GM12878 (cell line): ENCODE measurements at regions not wholly inside any gene's neighbourhood (a gene's known extent, or its start where the extent isn't known, plus 50 kb on each side); places are given as distances from the start of the nearest gene placed in this dataset.

ENCODE experiments used
- ATAC-seq: fragments of 200-7000 bp; cut with Tn5 transposase; 3 replicates; pipeline ENCODE4 v1.9.1; 2020; ENCODE audit warnings: mild to moderate bottlenecking, moderate library complexity
- BruUV-seq: library from RNA; stranded (reverse); fragments of 400-500 nt; replicated peaks from 2 replicates; lab custom pipeline; 2021; lab: Mats Ljungman, UMichigan
- CTCF ChIA-PET: fragments of 300-600 bp; sonication (Branson Sonifier 250); formaldehyde crosslinking; extraction: SDS; loops from one replicate; lab custom pipeline; 2021; ENCODE audit warnings: inconsistent platforms; lab: Yijun Ruan, JAX
- POLR2A ChIA-PET: fragments of 350-600 bp; formaldehyde crosslinking; extraction: SDS; loops from one replicate; lab custom pipeline; 2021; ENCODE audit warnings: inconsistent platforms; lab: Charles Lee
- RAD21 ChIA-PET: fragments of 300-600 bp; sonication (Branson Sonifier 250); formaldehyde crosslinking; loops from one replicate; lab custom pipeline; 2023; ENCODE audit warnings: antibody characterized with exemption; ENCODE audit not compliant: unreplicated experiment; lab: Charles Lee
- SMC1A ChIA-PET: fragments of 300-600 bp; sonication (Branson Sonifier 250); formaldehyde crosslinking; loops from one replicate; lab custom pipeline; 2023; ENCODE audit not compliant: unreplicated experiment, uncharacterized antibody; lab: Charles Lee
- DNase-seq: peaks from one replicate; pipeline ENCODE4 v3.0.0-alpha.2; 2011; ENCODE audit warnings: low read depth, low spot score
- FAIRE-seq: peaks from 3 replicates; lab custom pipeline; 2011; peaks lifted over from hg19 to GRCh38; lab: Jason Lieb, UNC
- H2AFZ ChIP-seq: 2 replicates; pipeline ENCODE4 v1.6.0; 2011; ENCODE audit warnings: low read depth, low read length, control low read depth; ENCODE audit not compliant: control insufficient read depth
- H3K27ac ChIP-seq: 2 replicates; pipeline ENCODE4 v1.5.1; 2011; ENCODE audit warnings: control low read depth; ENCODE audit not compliant: control insufficient read depth, insufficient read depth
- H3K27me3 ChIP-seq, 2 experiments: replicated peaks in 1 of 2; 2 replicates each; pipeline versions ENCODE4 v1.6.0 to v1.6.1; 2011; ENCODE audit warnings: low read length in 1 of 2; ENCODE audit not compliant: control insufficient read depth in 2 of 2, insufficient read depth in 2 of 2
- H3K36me3 ChIP-seq, 2 experiments: 2 replicates each; pipeline ENCODE4 v1.5.1; 2011; ENCODE audit warnings: low read length in 1 of 2; ENCODE audit not compliant: control insufficient read depth in 2 of 2, insufficient read depth in 2 of 2
- H3K4me1 ChIP-seq: 2 replicates; pipeline ENCODE4 v1.6.1; 2011; ENCODE audit warnings: mild to moderate bottlenecking, low read length, moderate library complexity, mixed read lengths; ENCODE audit not compliant: control insufficient read depth, insufficient read depth
- H3K4me2 ChIP-seq: 2 replicates; pipeline ENCODE4 v1.6.0; 2011; ENCODE audit warnings: control low read depth; ENCODE audit not compliant: control insufficient read depth, insufficient read depth
- H3K4me3 ChIP-seq: fragments of 200-600 bp; sonication (generic); 2 replicates; pipeline ENCODE4 v1.5.1; 2016
- H3K79me2 ChIP-seq: 2 replicates; pipeline ENCODE4 v1.6.0; 2011; ENCODE audit warnings: low read length; ENCODE audit not compliant: control insufficient read depth, insufficient read depth
- H3K9ac ChIP-seq: 2 replicates; pipeline ENCODE4 v1.8.0; 2011; ENCODE audit warnings: low read length, control low read depth, mixed read lengths; ENCODE audit not compliant: control insufficient read depth, insufficient read depth
- H3K9me3 ChIP-seq: replicated peaks from 3 replicates; pipeline ENCODE4 v1.5.1; 2011; ENCODE audit warnings: mild to moderate bottlenecking, low read length; ENCODE audit not compliant: control insufficient read depth, insufficient read depth
- H4K20me1 ChIP-seq: 2 replicates; pipeline ENCODE4 v1.6.0; 2011; ENCODE audit not compliant: control insufficient read depth, insufficient read depth
- ATF2 ChIP-seq: IDR thresholded peaks from 2 replicates; pipeline ENCODE4 v1.6.1; 2012; ENCODE audit warnings: low read length, inconsistent platforms
- ATF3 ChIP-seq: IDR thresholded peaks from 2 replicates; pipeline ENCODE4 v1.6.1; 2011; ENCODE audit warnings: low read depth, mild to moderate bottlenecking, low read length, moderate library complexity, borderline replicate concordance; ENCODE audit errors: extremely low read depth
- BCL11A ChIP-seq: IDR thresholded peaks from 2 replicates; pipeline ENCODE4 v1.6.1; 2011; ENCODE audit warnings: low read depth, low read length
- BRCA1 ChIP-seq: IDR thresholded peaks from 2 replicates; pipeline ENCODE4 v1.6.1; 2011; ENCODE audit warnings: low read depth, low read length, improper control_type of control experiment
- CBX5 ChIP-seq: sonication (generic); IDR thresholded peaks from 2 replicates; pipeline ENCODE4 v1.6.1; 2016; ENCODE audit warnings: low read depth, moderate library complexity, mild to moderate bottlenecking, inconsistent platforms
- CREB1 ChIP-seq: IDR thresholded peaks from 2 replicates; pipeline ENCODE4 v1.6.1; 2012; ENCODE audit warnings: low read depth, mild to moderate bottlenecking, inconsistent platforms
- HSF1 ChIP-seq: fragments of 150-350 bp; IDR thresholded peaks from 2 replicates; pipeline ENCODE4 v1.6.1; 2014; ENCODE audit warnings: mild to moderate bottlenecking, low read depth, low read length
- MYB ChIP-seq: fragments of 150-350 bp; IDR thresholded peaks from 2 replicates; pipeline ENCODE4 v1.6.1; 2014; ENCODE audit warnings: mild to moderate bottlenecking, low read depth, low read length, borderline replicate concordance
- PRDM15 ChIP-seq: fragments of 450-650 bp; formaldehyde crosslinking; IDR thresholded peaks from 2 replicates; pipeline ENCODE4 v1.4.0; 2020; ENCODE audit warnings: mild to moderate bottlenecking, moderate library complexity
- RUNX3 ChIP-seq: IDR thresholded peaks from 2 replicates; pipeline ENCODE4 v1.6.1; 2012; ENCODE audit warnings: low read length, inconsistent platforms
- TCF7 ChIP-seq: IDR thresholded peaks from 2 replicates; pipeline ENCODE4 v1.6.1; 2014; ENCODE audit warnings: antibody characterized with exemption, borderline replicate concordance
- WRNIP1 ChIP-seq: IDR thresholded peaks from 2 replicates; pipeline ENCODE4 v1.6.1; 2011; ENCODE audit warnings: low read depth, low read length, improper control_type of control experiment, borderline replicate concordance
- YBX1 ChIP-seq: fragments of 450-650 bp; IDR thresholded peaks from 2 replicates; pipeline ENCODE4 v1.6.1; 2016; ENCODE audit warnings: antibody characterized with exemption
- YY1 ChIP-seq: IDR thresholded peaks from 2 replicates; pipeline ENCODE4 v1.6.1; 2011; ENCODE audit warnings: low read depth, mild to moderate bottlenecking, low read length
- ZBTB4 ChIP-seq: fragments of 450-650 bp; formaldehyde crosslinking; IDR thresholded peaks from 2 replicates; pipeline ENCODE4 v1.4.0; 2022; ENCODE audit warnings: mild to moderate bottlenecking, moderate library complexity
- ZSCAN29 ChIP-seq: fragments of 450-650 bp; IDR thresholded peaks from 2 replicates; pipeline ENCODE4 v1.6.1; 2017; ENCODE audit warnings: mild to moderate bottlenecking, moderate library complexity
- WGBS: methylation state at CpG from one replicate; pipeline ENCODE4 v1.1.6; 2016; ENCODE audit warnings: low lambda C conversion rate; ENCODE audit not compliant: insufficient replicate concordance, insufficient coverage; ENCODE audit errors: missing lambda C conversion rate; 5-methylcytosine and 5-hydroxymethylcytosine counted together
- in situ Hi-C: fragments of 300-500 bp; cut with MboI; formaldehyde crosslinking; loops from 9 replicates; pipeline ENCODE4 v1.14.3; 2018; ENCODE audit warnings: mixed read lengths
- intact Hi-C: fragments of 100-400 bp; cut with micrococcal nuclease; formaldehyde crosslinking; loops from one replicate; pipeline ENCODE4 v1.14.2; 2022; ENCODE audit not compliant: unreplicated experiment

GRCh38 chr2:48233005-48233404, 81.5 kb upstream of the FOXN2 start:
- Histone ChIP-seq H3K9ac (no peak overlapping the region), H3K36me3 (no peaks in the 10 kb centered on the region), H3K4me1 (peaks cover 10% of the 10 kb centered on the region), H3K4me3 (no peak overlapping the region), H3K27me3 (no peaks in the 10 kb centered on the region), H3K79me2 (no peaks in the 10 kb centered on the region), H3K4me2 (no peak overlapping the region), H4K20me1 (no peaks in the 10 kb centered on the region), H3K9me3 (peaks cover 1% of the 10 kb centered on the region; the same call in 2 of the 3 replicates), H2AFZ (no peak overlapping the region), H3K27ac (no peak overlapping the region)
- 53% methylated on average over 1 of the region's 1 CpG for WGBS
- no peak for FAIRE-seq
- ChIA-PET SMC1A (no interaction called here), RAD21 (no interaction called here), POLR2A (no interaction called here), CTCF (no interaction called here)
- intact Hi-C loops (loop anchor here (2.0 kb wide), 1 partner anchor 16 kb away; no protein-coding TSS in a partner anchor), in situ Hi-C loops (no loop called here)
- no TSS peak for BruUV-seq
- DNase-seq, result no peak
- ATAC-seq, result peak; percentile 84
- TF ChIP-seq MYB (no peak), CREB1 (peak; percentile 45; the same call in 1 of the 2 replicates), ZSCAN29 (no peak), ZBTB4 (CRISPR knock-in tag) (no peak), WRNIP1 (no peak), RUNX3 (peak; percentile 50; the same call in 1 of the 2 replicates), PRDM15 (CRISPR knock-in tag) (no peak), CBX5 (no peak), BRCA1 (no peak), HSF1 (no peak), YBX1 (no peak), TCF7 (no peak), YY1 (no peak), BCL11A (peak; percentile 45; the same call in 1 of the 2 replicates), ATF2 (no peak), ATF3 (no peak)
